ENCODE measurements at regions not wholly inside any gene's neighbourhood (a gene's known extent, or its start where the extent isn't known, plus 50 kb on each side); places are given as distances from the start of the nearest gene placed in this dataset.

GRCh38 chr3:175902226-175902625 is 1043.1 kb downstream of the NAALADL2 start:
- H3K4me1 Mint-ChIP-seq (ENCODE audit: low read depth), result no peaks in the 10 kb centered on the region
- no peak overlapping the region for H3K4me3 Mint-ChIP-seq
- H3K27ac Mint-ChIP-seq, result no peak overlapping the region
- H3K27me3 Mint-ChIP-seq (ENCODE audit: insufficient read depth), result no peaks in the 10 kb centered on the region
- peaks cover 5% of the 10 kb centered on the region; the same call in 1 of the 2 replicates for H3K9me3 Mint-ChIP-seq
- TF ChIP-seq CTCF (IDR thresholded peaks at IDR 0.05), result no peak
- no peak for DNase-seq
- no peaks in the 10 kb centered on the region for H3K36me3 Mint-ChIP-seq (ENCODE audit: low read depth)

GRCh38 chr3:175898194-175898593 is 1039.1 kb downstream of the NAALADL2 start:
- Mint-ChIP-seq H3K9me3 (no peaks in the 10 kb centered on the region), H3K27me3 (ENCODE audit: insufficient read depth) (no peaks in the 10 kb centered on the region; the same call in 1 of the 2 replicates), H3K36me3 (ENCODE audit: low read depth) (no peaks in the 10 kb centered on the region), H3K4me1 (ENCODE audit: low read depth) (no peaks in the 10 kb centered on the region), H3K27ac (no peak overlapping the region), H3K4me3 (no peak overlapping the region)
- TF ChIP-seq CTCF (IDR thresholded peaks at IDR 0.05), result no peak
- DNase-seq, result no peak

- no peaks in the 10 kb centered on the region for H3K9me3 Mint-ChIP-seq
- H3K4me1 Mint-ChIP-seq (ENCODE audit: low read depth), result no peaks in the 10 kb centered on the region
- no peaks in the 10 kb centered on the region for H3K36me3 Mint-ChIP-seq (ENCODE audit: low read depth)
- H3K4me3 Mint-ChIP-seq, result no peak overlapping the region
- no peak for TF ChIP-seq CTCF (IDR thresholded peaks at IDR 0.05)
- no peak for DNase-seq
- no peaks in the 10 kb centered on the region; the same call in 1 of the 2 replicates for H3K27me3 Mint-ChIP-seq (ENCODE audit: insufficient read depth)
- no peak overlapping the region for H3K27ac Mint-ChIP-seq
Observed at GRCh38 chr3:175896655-175897054, 1037.5 kb downstream of the NAALADL2 start.

- Mint-ChIP-seq H3K27ac (no peak overlapping the region), H3K4me1 (ENCODE audit: low read depth) (no peaks in the 10 kb centered on the region), H3K4me3 (no peak overlapping the region), H3K27me3 (ENCODE audit: insufficient read depth) (no peaks in the 10 kb centered on the region; the same call in 1 of the 2 replicates), H3K36me3 (ENCODE audit: low read depth) (no peaks in the 10 kb centered on the region), H3K9me3 (no peaks in the 10 kb centered on the region)
- no peak for DNase-seq
- TF ChIP-seq CTCF (IDR thresholded peaks at IDR 0.05), result no peak
Observed at GRCh38 chr3:175895731-175896130, 1036.6 kb downstream of the NAALADL2 start.

GRCh38 chr3:175893566-175893965 is 1034.4 kb downstream of the NAALADL2 start:
- TF ChIP-seq CTCF (IDR thresholded peaks at IDR 0.05), result no peak
- Mint-ChIP-seq H3K36me3 (ENCODE audit: low read depth) (no peaks in the 10 kb centered on the region), H3K27me3 (ENCODE audit: insufficient read depth) (no peaks in the 10 kb centered on the region; the same call in 1 of the 2 replicates), H3K4me3 (no peak overlapping the region), H3K9me3 (no peaks in the 10 kb centered on the region), H3K4me1 (ENCODE audit: low read depth) (no peaks in the 10 kb centered on the region), H3K27ac (no peak overlapping the region)
- no peak for DNase-seq

GRCh38 chr3:175890066-175890465 is 1030.9 kb downstream of the NAALADL2 start:
- Mint-ChIP-seq H3K36me3 (ENCODE audit: low read depth) (no peaks in the 10 kb centered on the region), H3K27me3 (ENCODE audit: insufficient read depth) (no peaks in the 10 kb centered on the region; the same call in 1 of the 2 replicates), H3K9me3 (no peaks in the 10 kb centered on the region), H3K27ac (no peak overlapping the region), H3K4me3 (no peak overlapping the region), H3K4me1 (ENCODE audit: low read depth) (no peaks in the 10 kb centered on the region)
- no peak for DNase-seq
- no peak for TF ChIP-seq CTCF (IDR thresholded peaks at IDR 0.05)
